ENCODE measurements at regions not wholly inside any gene's neighbourhood (a gene's known extent, or its start where the extent isn't known, plus 50 kb on each side); places are given as distances from the start of the nearest gene placed in this dataset.

DNA sequence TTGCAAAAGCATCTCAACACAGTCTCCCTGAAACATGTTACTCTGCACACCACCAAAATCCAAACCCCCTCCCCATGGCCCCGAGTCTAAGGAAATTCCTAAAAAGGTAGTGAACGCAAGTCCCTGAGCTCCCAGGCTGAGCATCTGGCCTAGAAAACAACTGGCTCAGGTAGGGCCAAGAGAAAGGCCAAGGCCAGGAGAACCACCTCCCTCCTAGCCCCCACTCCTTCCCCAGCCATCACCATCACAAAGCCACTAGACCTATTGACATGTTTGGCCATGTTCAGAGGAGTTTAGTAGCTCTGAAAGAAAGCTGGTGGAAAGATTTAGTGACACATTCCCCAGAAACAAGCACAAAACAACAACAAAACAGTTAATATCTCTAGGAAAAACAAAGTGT lies 220.0 kb upstream of the PSMD7 start:
- TF ChIP-seq, protein P1, sequence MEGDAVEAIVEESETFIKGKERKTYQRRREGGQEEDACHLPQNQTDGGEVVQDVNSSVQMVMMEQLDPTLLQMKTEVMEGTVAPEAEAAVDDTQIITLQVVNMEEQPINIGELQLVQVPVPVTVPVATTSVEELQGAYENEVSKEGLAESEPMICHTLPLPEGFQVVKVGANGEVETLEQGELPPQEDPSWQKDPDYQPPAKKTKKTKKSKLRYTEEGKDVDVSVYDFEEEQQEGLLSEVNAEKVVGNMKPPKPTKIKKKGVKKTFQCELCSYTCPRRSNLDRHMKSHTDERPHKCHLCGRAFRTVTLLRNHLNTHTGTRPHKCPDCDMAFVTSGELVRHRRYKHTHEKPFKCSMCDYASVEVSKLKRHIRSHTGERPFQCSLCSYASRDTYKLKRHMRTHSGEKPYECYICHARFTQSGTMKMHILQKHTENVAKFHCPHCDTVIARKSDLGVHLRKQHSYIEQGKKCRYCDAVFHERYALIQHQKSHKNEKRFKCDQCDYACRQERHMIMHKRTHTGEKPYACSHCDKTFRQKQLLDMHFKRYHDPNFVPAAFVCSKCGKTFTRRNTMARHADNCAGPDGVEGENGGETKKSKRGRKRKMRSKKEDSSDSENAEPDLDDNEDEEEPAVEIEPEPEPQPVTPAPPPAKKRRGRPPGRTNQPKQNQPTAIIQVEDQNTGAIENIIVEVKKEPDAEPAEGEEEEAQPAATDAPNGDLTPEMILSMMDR (IDR thresholded peaks at IDR 0.05; ENCODE audit: low read depth, low read length) = no peak
- no peak for TF ChIP-seq EZH2phosphoT487 (IDR thresholded peaks at IDR 0.05; ENCODE audit: low read depth)
